WTC11 (cell line): ENCODE measurements at regions not wholly inside any gene's neighbourhood (a gene's known extent, or its start where the extent isn't known, plus 50 kb on each side); places are given as distances from the start of the nearest gene placed in this dataset.

ENCODE experiments used
- ATAC-seq: fragments of 200-7000 bp; cut with Tn5 transposase; 2 replicates; pipeline ENCODE4 v1.10.0; 2021; ENCODE audit warnings: mild to moderate bottlenecking, moderate library complexity
- CTCF ChIA-PET: fragments of 300-600 bp; sonication (Branson Sonifier 250); formaldehyde crosslinking; loops from one replicate; lab custom pipeline; 2021; ENCODE audit warnings: antibody characterized with exemption; lab: Charles Lee
- POLR2A ChIA-PET: fragments of 350-600 bp; sonication (Branson Sonifier 250); formaldehyde crosslinking; loops from one replicate; lab custom pipeline; 2021; ENCODE audit warnings: antibody characterized with exemption; lab: Charles Lee
- DNase-seq: peaks from one replicate; pipeline ENCODE4 v3.0.0; 2021; ENCODE audit warnings: low spot score
- H3K27ac Mint-ChIP-seq: 2 replicates; pipeline ENCODE4 v1.8.0; 2021; ENCODE audit warnings: mixed read lengths
- H3K27me3 Mint-ChIP-seq: 2 replicates; pipeline ENCODE4 v1.8.0; 2021; ENCODE audit warnings: low read depth, mild to moderate bottlenecking, moderate library complexity, mixed read lengths
- H3K36me3 Mint-ChIP-seq: 2 replicates; pipeline ENCODE4 v1.8.0; 2021; ENCODE audit warnings: mixed read lengths
- H3K4me1 Mint-ChIP-seq: 2 replicates; pipeline ENCODE4 v1.8.0; 2022; ENCODE audit warnings: mixed read lengths
- H3K4me3 Mint-ChIP-seq: 2 replicates; pipeline ENCODE4 v1.8.0; 2021; ENCODE audit warnings: mild to moderate bottlenecking, moderate library complexity, mixed read lengths
- H3K9me3 Mint-ChIP-seq: 2 replicates; pipeline ENCODE4 v1.8.0; 2021; ENCODE audit warnings: mixed read lengths
- CBFB ChIP-seq: sonication (generic); formaldehyde crosslinking; IDR thresholded peaks from 2 replicates; pipeline ENCODE4 v1.8.1; 2022; ENCODE audit warnings: mild to moderate bottlenecking, low read depth, missing genetic modification reagents
- ELF4 ChIP-seq: sonication (generic); formaldehyde crosslinking; IDR thresholded peaks from 2 replicates; pipeline ENCODE4 v1.8.1; 2022; ENCODE audit warnings: low read depth, mild to moderate bottlenecking, moderate library complexity, missing genetic modification reagents
- ESRRA ChIP-seq: sonication (generic); formaldehyde crosslinking; IDR thresholded peaks from 2 replicates; pipeline ENCODE4 v1.8.1; 2022; ENCODE audit warnings: mild to moderate bottlenecking, missing genetic modification reagents, borderline replicate concordance
- FOXK1 ChIP-seq: sonication (generic); formaldehyde crosslinking; IDR thresholded peaks from 2 replicates; pipeline ENCODE4 v1.8.0; 2022; ENCODE audit warnings: mild to moderate bottlenecking, moderate library complexity, missing genetic modification reagents
- GABPB1 ChIP-seq: sonication (generic); formaldehyde crosslinking; IDR thresholded peaks from 2 replicates; pipeline ENCODE4 v1.8.1; 2023; ENCODE audit warnings: mild to moderate bottlenecking, missing genetic modification reagents
- KAT7 ChIP-seq: sonication (generic); formaldehyde crosslinking; IDR thresholded peaks from 2 replicates; pipeline ENCODE4 v1.8.1; 2023; ENCODE audit warnings: missing genetic modification reagents, mild to moderate bottlenecking, borderline replicate concordance
- MXD4 ChIP-seq: fragments of 250-450 bp; sonication (Bioruptor Pico); IDR thresholded peaks from 2 replicates; pipeline ENCODE4 v1.8.0; 2021; ENCODE audit warnings: mild to moderate bottlenecking, moderate library complexity, borderline replicate concordance
- MYBL2 ChIP-seq: sonication (generic); formaldehyde crosslinking; IDR thresholded peaks from 2 replicates; pipeline ENCODE4 v1.8.1; 2023; ENCODE audit warnings: mild to moderate bottlenecking, moderate library complexity, missing genetic modification reagents
- NFE2L1 ChIP-seq: sonication (generic); formaldehyde crosslinking; IDR thresholded peaks from 2 replicates; pipeline ENCODE4 v1.8.1; 2023; ENCODE audit warnings: missing genetic modification reagents
- NFYB ChIP-seq: sonication (generic); formaldehyde crosslinking; conservative IDR thresholded peaks from 2 replicates; pipeline ENCODE4 v1.8.0; 2022; ENCODE audit warnings: low read depth, missing genetic modification reagents
- NR1H2 ChIP-seq: sonication (generic); formaldehyde crosslinking; IDR thresholded peaks from 2 replicates; pipeline ENCODE4 v1.9.0; 2021; ENCODE audit warnings: mild to moderate bottlenecking, moderate library complexity, missing genetic modification reagents
- ZNF396 ChIP-seq: fragments of 250-450 bp; sonication (Bioruptor Pico); IDR thresholded peaks from 2 replicates; pipeline ENCODE4 v1.8.0; 2021; ENCODE audit warnings: mild to moderate bottlenecking, moderate library complexity, borderline replicate concordance
- TF ChIP-seq, protein P1 (sequence below): sonication (generic); formaldehyde crosslinking; IDR thresholded peaks from 2 replicates; pipeline ENCODE4 v1.8.1; 2023; ENCODE audit warnings: mild to moderate bottlenecking, missing genetic modification reagents, borderline replicate concordance
- TF ChIP-seq, protein P2 (sequence below): fragments of 200-600 bp; IDR thresholded peaks from 2 replicates; pipeline ENCODE4 v1.8.0; 2022; ENCODE audit warnings: antibody characterized with exemption
- TF ChIP-seq, protein P3 (sequence below): sonication (generic); formaldehyde crosslinking; IDR thresholded peaks from 2 replicates; pipeline ENCODE4 v1.8.0; 2023; ENCODE audit warnings: missing genetic modification reagents
- TF ChIP-seq, protein P4 (sequence below): sonication (generic); formaldehyde crosslinking; IDR thresholded peaks from 2 replicates; pipeline ENCODE4 v1.8.0; 2022; ENCODE audit warnings: mild to moderate bottlenecking, missing genetic modification reagents
- TF ChIP-seq, protein P5 (sequence below): sonication (generic); formaldehyde crosslinking; IDR thresholded peaks from 2 replicates; pipeline ENCODE4 v1.8.1; 2023; ENCODE audit warnings: mild to moderate bottlenecking, moderate library complexity, missing genetic modification reagents
- TF ChIP-seq, protein P6 (sequence below): fragments of 250-450 bp; sonication (Bioruptor Pico); IDR thresholded peaks from 2 replicates; pipeline ENCODE4 v1.9.0; 2021; ENCODE audit warnings: mild to moderate bottlenecking

DNA sequence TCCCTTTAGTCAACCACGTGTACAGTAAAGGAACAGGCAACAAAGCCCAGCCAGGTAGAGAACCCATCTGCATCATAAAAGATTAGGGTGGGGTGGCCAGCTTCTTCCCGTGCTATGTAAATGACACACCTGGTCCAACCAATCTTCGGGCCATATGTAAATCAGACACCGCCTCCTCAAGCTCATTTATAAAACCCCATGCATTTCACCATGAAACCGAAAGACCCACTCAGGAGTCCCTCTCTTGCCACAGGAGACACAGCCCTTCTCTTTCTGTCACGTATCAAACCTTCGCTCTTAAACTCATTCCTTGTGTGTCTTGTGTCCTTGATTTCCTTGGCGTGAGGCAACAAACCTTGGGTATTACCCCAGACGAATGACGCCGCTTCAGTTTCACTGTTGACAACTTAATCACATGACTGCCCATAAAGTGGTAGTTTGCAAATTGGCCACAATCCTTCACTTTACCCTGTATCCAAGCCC lies 59.8 kb upstream of the TBPL2 start:
- H3K4me3 Mint-ChIP-seq: no peak overlapping the region
- TF ChIP-seq GABPB1 (CRISPR knock-in tag) (peak; percentile 76), NFE2L1 (no peak)
- peaks cover 16% of the 10 kb centered on the region for H3K9me3 Mint-ChIP-seq
- ChIA-PET CTCF (interaction anchor here (0.9 kb wide), 1 partner anchor 54 kb away, joined by 5 read pairs; no protein-coding TSS in a partner anchor), POLR2A (no interaction called here)
- peak overlapping the region; percentile 63 for H3K27ac Mint-ChIP-seq
- peak; percentile 80 for ATAC-seq
- H3K27me3 Mint-ChIP-seq: no peaks in the 10 kb centered on the region
- H3K4me1 Mint-ChIP-seq: peaks cover 26% of the 10 kb centered on the region
- DNase-seq: peak; percentile 14
- H3K36me3 Mint-ChIP-seq: peaks cover 6% of the 10 kb centered on the region

DNA sequence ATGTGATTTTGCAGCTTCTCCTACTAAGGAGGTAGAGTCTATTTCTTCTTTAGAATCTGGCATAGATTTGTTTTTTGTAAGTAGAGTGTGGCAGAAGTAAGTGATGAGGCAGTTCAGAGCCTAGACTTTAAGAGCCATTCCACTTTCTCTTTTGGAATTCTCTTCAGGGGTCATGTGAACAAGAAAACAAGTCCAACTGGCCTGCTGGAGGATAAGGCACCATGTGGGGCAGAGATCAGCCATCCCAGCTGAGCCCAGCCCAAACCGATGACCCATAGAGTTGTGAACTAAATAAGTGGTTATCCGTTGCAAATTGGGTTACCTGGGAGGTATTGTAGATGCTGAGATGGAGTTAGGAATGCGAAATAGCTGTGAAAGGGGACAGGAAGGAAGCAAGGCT lies 60.3 kb upstream of the TBPL2 start:
- no peaks in the 10 kb centered on the region for H3K27me3 Mint-ChIP-seq
- POLR2A ChIA-PET: no interaction called here
- peaks cover 6% of the 10 kb centered on the region for H3K36me3 Mint-ChIP-seq
- peak overlapping the region; percentile 63 for H3K27ac Mint-ChIP-seq
- TF ChIP-seq, protein P1, sequence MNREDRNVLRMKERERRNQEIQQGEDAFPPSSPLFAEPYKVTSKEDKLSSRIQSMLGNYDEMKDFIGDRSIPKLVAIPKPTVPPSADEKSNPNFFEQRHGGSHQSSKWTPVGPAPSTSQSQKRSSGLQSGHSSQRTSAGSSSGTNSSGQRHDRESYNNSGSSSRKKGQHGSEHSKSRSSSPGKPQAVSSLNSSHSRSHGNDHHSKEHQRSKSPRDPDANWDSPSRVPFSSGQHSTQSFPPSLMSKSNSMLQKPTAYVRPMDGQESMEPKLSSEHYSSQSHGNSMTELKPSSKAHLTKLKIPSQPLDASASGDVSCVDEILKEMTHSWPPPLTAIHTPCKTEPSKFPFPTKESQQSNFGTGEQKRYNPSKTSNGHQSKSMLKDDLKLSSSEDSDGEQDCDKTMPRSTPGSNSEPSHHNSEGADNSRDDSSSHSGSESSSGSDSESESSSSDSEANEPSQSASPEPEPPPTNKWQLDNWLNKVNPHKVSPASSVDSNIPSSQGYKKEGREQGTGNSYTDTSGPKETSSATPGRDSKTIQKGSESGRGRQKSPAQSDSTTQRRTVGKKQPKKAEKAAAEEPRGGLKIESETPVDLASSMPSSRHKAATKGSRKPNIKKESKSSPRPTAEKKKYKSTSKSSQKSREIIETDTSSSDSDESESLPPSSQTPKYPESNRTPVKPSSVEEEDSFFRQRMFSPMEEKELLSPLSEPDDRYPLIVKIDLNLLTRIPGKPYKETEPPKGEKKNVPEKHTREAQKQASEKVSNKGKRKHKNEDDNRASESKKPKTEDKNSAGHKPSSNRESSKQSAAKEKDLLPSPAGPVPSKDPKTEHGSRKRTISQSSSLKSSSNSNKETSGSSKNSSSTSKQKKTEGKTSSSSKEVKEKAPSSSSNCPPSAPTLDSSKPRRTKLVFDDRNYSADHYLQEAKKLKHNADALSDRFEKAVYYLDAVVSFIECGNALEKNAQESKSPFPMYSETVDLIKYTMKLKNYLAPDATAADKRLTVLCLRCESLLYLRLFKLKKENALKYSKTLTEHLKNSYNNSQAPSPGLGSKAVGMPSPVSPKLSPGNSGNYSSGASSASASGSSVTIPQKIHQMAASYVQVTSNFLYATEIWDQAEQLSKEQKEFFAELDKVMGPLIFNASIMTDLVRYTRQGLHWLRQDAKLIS: no peak
- TF ChIP-seq NR1H2 (CRISPR knock-in tag): no peak
- TF ChIP-seq MXD4 (CRISPR knock-in tag): no peak
- no peak for TF ChIP-seq CBFB (CRISPR knock-in tag)
- no peak for TF ChIP-seq FOXK1 (CRISPR knock-in tag)
- TF ChIP-seq NFYB (CRISPR knock-in tag): no peak
- TF ChIP-seq, protein P2, sequence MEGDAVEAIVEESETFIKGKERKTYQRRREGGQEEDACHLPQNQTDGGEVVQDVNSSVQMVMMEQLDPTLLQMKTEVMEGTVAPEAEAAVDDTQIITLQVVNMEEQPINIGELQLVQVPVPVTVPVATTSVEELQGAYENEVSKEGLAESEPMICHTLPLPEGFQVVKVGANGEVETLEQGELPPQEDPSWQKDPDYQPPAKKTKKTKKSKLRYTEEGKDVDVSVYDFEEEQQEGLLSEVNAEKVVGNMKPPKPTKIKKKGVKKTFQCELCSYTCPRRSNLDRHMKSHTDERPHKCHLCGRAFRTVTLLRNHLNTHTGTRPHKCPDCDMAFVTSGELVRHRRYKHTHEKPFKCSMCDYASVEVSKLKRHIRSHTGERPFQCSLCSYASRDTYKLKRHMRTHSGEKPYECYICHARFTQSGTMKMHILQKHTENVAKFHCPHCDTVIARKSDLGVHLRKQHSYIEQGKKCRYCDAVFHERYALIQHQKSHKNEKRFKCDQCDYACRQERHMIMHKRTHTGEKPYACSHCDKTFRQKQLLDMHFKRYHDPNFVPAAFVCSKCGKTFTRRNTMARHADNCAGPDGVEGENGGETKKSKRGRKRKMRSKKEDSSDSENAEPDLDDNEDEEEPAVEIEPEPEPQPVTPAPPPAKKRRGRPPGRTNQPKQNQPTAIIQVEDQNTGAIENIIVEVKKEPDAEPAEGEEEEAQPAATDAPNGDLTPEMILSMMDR: no peak
- TF ChIP-seq ESRRA (CRISPR knock-in tag): no peak
- TF ChIP-seq ELF4 (CRISPR knock-in tag): no peak
- TF ChIP-seq, protein P3, sequence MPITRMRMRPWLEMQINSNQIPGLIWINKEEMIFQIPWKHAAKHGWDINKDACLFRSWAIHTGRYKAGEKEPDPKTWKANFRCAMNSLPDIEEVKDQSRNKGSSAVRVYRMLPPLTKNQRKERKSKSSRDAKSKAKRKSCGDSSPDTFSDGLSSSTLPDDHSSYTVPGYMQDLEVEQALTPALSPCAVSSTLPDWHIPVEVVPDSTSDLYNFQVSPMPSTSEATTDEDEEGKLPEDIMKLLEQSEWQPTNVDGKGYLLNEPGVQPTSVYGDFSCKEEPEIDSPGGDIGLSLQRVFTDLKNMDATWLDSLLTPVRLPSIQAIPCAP (CRISPR knock-in tag): no peak
- TF ChIP-seq, protein P4, sequence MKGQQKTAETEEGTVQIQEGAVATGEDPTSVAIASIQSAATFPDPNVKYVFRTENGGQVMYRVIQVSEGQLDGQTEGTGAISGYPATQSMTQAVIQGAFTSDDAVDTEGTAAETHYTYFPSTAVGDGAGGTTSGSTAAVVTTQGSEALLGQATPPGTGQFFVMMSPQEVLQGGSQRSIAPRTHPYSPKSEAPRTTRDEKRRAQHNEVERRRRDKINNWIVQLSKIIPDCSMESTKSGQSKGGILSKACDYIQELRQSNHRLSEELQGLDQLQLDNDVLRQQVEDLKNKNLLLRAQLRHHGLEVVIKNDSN (CRISPR knock-in tag): no peak
- TF ChIP-seq, all 79 proteins: peak for 0
- Mint-ChIP-seq H3K4me1 (peaks cover 26% of the 10 kb centered on the region), H3K9me3 (peaks cover 14% of the 10 kb centered on the region), H3K4me3 (no peak overlapping the region)
- DNase-seq: no peak
- CTCF ChIA-PET: interaction anchor here (0.9 kb wide), 1 partner anchor 54 kb away, joined by 5 read pairs; no protein-coding TSS in a partner anchor
- peak; percentile 14; the same call in 1 of the 2 replicates for ATAC-seq

DNA sequence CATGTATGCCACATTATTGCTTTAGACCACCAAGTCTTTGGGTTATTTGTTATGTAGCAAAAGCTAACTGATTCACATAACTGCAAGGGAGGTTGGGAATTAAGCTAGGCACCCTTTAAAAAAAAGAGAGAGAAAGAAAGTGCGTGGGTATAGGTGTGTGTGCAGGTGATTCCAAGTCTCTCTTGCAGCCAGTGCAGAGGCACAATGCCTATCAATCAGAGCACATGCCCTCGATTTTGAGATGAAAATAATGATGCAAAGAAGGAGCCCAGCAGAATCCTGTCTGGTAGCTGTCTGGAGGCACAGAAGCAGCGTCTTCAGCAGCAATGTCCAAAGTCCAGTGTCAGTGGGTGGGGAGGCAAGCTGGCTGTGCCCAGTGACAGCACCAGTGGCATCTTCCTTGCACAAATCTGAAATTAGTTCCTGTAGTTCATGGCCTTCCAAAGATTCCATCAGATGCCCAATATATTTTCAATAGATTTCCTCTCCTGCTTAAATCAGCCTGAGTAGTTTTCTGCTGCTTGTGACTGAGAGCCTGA lies 62.4 kb upstream of the TBPL2 start:
- ChIA-PET POLR2A (no interaction called here), CTCF (no interaction called here)
- H3K27me3 Mint-ChIP-seq: no peaks in the 10 kb centered on the region
- DNase-seq (no peak), ATAC-seq (no peak)
- no peak overlapping the region for H3K27ac Mint-ChIP-seq
- H3K4me1 Mint-ChIP-seq: peaks cover 26% of the 10 kb centered on the region
- no peak overlapping the region for H3K4me3 Mint-ChIP-seq
- H3K36me3 Mint-ChIP-seq: peaks cover 6% of the 10 kb centered on the region
- peaks cover 14% of the 10 kb centered on the region for H3K9me3 Mint-ChIP-seq
- TF ChIP-seq, protein P4 (CRISPR knock-in tag): no peak
- no peak for TF ChIP-seq KAT7 (CRISPR knock-in tag)
- no peak for TF ChIP-seq MYBL2
- TF ChIP-seq, protein P5, sequence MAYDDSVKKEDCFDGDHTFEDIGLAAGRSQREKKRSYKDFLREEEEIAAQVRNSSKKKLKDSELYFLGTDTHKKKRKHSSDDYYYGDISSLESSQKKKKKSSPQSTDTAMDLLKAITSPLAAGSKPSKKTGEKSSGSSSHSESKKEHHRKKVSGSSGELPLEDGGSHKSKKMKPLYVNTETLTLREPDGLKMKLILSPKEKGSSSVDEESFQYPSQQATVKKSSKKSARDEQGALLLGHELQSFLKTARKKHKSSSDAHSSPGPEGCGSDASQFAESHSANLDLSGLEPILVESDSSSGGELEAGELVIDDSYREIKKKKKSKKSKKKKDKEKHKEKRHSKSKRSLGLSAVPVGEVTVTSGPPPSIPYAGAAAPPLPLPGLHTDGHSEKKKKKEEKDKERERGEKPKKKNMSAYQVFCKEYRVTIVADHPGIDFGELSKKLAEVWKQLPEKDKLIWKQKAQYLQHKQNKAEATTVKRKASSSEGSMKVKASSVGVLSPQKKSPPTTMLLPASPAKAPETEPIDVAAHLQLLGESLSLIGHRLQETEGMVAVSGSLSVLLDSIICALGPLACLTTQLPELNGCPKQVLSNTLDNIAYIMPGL (CRISPR knock-in tag): no peak
- TF ChIP-seq ZNF396 (CRISPR knock-in tag): no peak
- TF ChIP-seq, protein P6, sequence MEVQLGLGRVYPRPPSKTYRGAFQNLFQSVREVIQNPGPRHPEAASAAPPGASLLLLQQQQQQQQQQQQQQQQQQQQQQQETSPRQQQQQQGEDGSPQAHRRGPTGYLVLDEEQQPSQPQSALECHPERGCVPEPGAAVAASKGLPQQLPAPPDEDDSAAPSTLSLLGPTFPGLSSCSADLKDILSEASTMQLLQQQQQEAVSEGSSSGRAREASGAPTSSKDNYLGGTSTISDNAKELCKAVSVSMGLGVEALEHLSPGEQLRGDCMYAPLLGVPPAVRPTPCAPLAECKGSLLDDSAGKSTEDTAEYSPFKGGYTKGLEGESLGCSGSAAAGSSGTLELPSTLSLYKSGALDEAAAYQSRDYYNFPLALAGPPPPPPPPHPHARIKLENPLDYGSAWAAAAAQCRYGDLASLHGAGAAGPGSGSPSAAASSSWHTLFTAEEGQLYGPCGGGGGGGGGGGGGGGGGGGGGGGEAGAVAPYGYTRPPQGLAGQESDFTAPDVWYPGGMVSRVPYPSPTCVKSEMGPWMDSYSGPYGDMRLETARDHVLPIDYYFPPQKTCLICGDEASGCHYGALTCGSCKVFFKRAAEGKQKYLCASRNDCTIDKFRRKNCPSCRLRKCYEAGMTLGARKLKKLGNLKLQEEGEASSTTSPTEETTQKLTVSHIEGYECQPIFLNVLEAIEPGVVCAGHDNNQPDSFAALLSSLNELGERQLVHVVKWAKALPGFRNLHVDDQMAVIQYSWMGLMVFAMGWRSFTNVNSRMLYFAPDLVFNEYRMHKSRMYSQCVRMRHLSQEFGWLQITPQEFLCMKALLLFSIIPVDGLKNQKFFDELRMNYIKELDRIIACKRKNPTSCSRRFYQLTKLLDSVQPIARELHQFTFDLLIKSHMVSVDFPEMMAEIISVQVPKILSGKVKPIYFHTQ (CRISPR knock-in tag): no peak
